C4-2B (cell line): ENCODE measurements at regions not wholly inside any gene's neighbourhood (a gene's known extent, or its start where the extent isn't known, plus 50 kb on each side); places are given as distances from the start of the nearest gene placed in this dataset.

Experiments
- CTCF ChIP-seq: fragments of 450-650 bp; conservative IDR thresholded peaks from 2 replicates; pipeline ENCODE4 v1.5.1; 2017; ENCODE audit warnings: mild to moderate bottlenecking
- ZFX ChIP-seq: fragments of 450-650 bp; IDR thresholded peaks from 2 replicates; pipeline ENCODE4 v1.6.1; 2017

GRCh38 chr6:14506656-14507246, 389.2 kb downstream of the CD83 start:
- TF ChIP-seq CTCF (no peak), ZFX (no peak)
